ENCODE measurements at regions not wholly inside any gene's neighbourhood (a gene's known extent, or its start where the extent isn't known, plus 50 kb on each side); places are given as distances from the start of the nearest gene placed in this dataset.
A peak's percentile ranks its signal among the peaks of the same experiment; 100 is the strongest.

DNA sequence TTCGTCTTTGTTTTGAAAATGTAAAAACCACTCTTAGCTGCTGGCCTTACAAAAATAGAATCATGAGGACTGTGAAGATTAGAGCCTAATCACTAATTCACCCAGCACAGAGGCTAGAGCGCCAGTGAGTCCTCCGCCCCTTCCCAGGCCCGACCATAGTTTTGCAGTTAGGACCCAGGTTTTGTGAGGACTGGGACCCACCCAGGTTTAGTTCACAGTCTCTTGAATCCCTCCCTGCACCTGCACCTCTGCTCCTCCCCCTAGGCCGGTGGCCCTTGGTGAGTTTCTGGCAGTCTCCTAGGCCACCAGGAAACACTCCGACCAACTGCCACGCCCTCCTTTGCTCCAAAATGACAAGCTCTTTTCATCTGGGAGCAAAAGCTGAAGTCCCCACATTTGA lies 136.0 kb upstream of the CCDC54 start:
- Mint-ChIP-seq H3K36me3 (ENCODE audit: low read depth) (peaks cover 1% of the 10 kb centered on the region), H3K9me3 (no peaks in the 10 kb centered on the region), H3K4me3 (peak overlapping the region; percentile 91), H3K27ac (peak overlapping the region; percentile 3), H3K27me3 (no peaks in the 10 kb centered on the region), H3K4me1 (peaks cover 9% of the 10 kb centered on the region)
- peak; percentile 45 for ATAC-seq (ENCODE audit: low read depth)
- ChIA-PET POLR2A (interaction anchor here (0.6 kb wide), 1 partner anchor 450 kb away, joined by 9 read pairs; no protein-coding TSS in a partner anchor), CTCF (no interaction called here)
- DNase-seq, result peak; percentile 20
- intact Hi-C loops (cut with micrococcal nuclease), result loop anchor here (2.0 to 5.0 kb wide), 2 partner anchors 981 to 1872 kb away; partner anchors contain the start of gene IFT57
- TF ChIP-seq, protein P1, sequence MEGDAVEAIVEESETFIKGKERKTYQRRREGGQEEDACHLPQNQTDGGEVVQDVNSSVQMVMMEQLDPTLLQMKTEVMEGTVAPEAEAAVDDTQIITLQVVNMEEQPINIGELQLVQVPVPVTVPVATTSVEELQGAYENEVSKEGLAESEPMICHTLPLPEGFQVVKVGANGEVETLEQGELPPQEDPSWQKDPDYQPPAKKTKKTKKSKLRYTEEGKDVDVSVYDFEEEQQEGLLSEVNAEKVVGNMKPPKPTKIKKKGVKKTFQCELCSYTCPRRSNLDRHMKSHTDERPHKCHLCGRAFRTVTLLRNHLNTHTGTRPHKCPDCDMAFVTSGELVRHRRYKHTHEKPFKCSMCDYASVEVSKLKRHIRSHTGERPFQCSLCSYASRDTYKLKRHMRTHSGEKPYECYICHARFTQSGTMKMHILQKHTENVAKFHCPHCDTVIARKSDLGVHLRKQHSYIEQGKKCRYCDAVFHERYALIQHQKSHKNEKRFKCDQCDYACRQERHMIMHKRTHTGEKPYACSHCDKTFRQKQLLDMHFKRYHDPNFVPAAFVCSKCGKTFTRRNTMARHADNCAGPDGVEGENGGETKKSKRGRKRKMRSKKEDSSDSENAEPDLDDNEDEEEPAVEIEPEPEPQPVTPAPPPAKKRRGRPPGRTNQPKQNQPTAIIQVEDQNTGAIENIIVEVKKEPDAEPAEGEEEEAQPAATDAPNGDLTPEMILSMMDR (IDR thresholded peaks at IDR 0.05), result no peak

DNA sequence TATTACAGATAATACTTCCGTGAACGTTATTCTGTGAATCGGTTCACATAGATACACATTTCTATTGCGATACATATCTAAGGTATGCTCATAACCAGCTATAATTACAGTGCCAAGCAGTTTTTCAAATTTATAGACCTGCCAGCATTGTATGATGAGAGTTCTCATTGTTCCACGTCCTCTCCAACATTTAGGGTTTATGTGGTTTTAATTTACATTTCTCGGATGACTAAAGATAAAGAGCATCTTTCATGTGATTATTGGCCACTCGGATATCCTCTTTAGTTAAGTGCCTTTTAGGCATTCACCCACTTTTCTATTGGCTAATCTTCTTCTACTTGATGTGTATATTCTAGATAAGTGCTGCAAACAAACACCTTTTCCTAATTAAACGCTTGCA lies 134.7 kb upstream of the CCDC54 start:
- POLR2A ChIA-PET, result no interaction called here
- H3K27ac Mint-ChIP-seq, result no peak overlapping the region
- peaks cover 9% of the 10 kb centered on the region for H3K4me1 Mint-ChIP-seq
- no peaks in the 10 kb centered on the region for H3K27me3 Mint-ChIP-seq
- CTCF ChIA-PET, result no interaction called here
- ATAC-seq (ENCODE audit: low read depth) (no peak), DNase-seq (no peak)
- peaks cover 1% of the 10 kb centered on the region for H3K36me3 Mint-ChIP-seq (ENCODE audit: low read depth)
- intact Hi-C loops (cut with micrococcal nuclease), result loop anchor here (5.0 kb wide), 1 partner anchor 980 kb away; the partner anchor contains the start of gene IFT57
- TF ChIP-seq, protein P1 (IDR thresholded peaks at IDR 0.05), result no peak
- H3K9me3 Mint-ChIP-seq, result no peaks in the 10 kb centered on the region
- no peak overlapping the region for H3K4me3 Mint-ChIP-seq

DNA sequence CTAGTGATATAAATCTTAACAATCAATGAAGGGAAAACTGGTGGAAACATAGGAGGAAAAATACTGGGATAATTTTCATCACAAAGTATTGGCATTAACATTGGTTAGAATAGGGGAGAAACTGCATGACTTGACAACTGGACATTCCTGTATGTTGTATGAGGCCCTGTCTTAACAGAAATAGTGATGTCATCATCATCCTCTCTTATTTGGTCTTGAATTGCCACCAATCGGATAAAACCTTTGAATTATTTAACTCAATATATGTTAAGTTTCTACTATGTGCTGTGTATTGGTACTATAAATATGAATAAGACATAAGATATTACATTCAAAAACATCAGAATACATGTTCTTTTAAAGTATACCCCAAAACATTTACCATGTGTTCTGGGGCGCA lies 130.1 kb upstream of the CCDC54 start:
- POLR2A ChIA-PET, result no interaction called here
- CTCF ChIA-PET, result no interaction called here
- TF ChIP-seq, protein P1 (IDR thresholded peaks at IDR 0.05), result no peak
- H3K4me3 Mint-ChIP-seq, result no peak overlapping the region
- H3K27me3 Mint-ChIP-seq, result no peaks in the 10 kb centered on the region
- no peak overlapping the region for H3K27ac Mint-ChIP-seq
- no peaks in the 10 kb centered on the region for H3K9me3 Mint-ChIP-seq
- ATAC-seq (ENCODE audit: low read depth), result no peak
- no peaks in the 10 kb centered on the region for H3K36me3 Mint-ChIP-seq (ENCODE audit: low read depth)
- intact Hi-C loops (cut with micrococcal nuclease), result no loop called here
- no peak for DNase-seq
- H3K4me1 Mint-ChIP-seq, result no peaks in the 10 kb centered on the region

DNA sequence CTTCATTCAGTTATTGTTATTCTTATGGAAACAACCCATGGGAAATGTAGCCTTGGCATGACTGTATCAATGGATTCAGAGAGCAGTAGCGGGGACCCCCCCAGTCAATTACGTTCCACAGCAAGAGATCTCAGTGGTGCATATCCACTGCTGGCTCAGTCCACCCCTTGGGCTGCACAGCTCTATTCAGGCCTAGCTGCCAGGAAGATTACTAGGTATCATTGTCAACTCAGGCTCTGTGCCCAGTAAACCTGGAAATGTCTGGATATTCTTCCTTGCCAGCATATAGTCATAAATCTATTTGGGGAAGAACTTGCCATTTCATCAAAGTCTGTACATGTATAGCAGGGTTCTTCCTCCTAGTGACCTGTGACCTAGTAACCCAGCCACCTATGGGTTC lies 128.1 kb upstream of the CCDC54 start:
- intact Hi-C loops (cut with micrococcal nuclease), result no loop called here
- H3K4me3 Mint-ChIP-seq, result no peak overlapping the region
- CTCF ChIA-PET, result no interaction called here
- H3K36me3 Mint-ChIP-seq (ENCODE audit: low read depth), result no peaks in the 10 kb centered on the region
- no peaks in the 10 kb centered on the region for H3K9me3 Mint-ChIP-seq
- DNase-seq (no peak), ATAC-seq (ENCODE audit: low read depth) (no peak)
- POLR2A ChIA-PET, result no interaction called here
- H3K27ac Mint-ChIP-seq, result no peak overlapping the region
- H3K4me1 Mint-ChIP-seq, result no peaks in the 10 kb centered on the region
- H3K27me3 Mint-ChIP-seq, result no peaks in the 10 kb centered on the region
- TF ChIP-seq, protein P1 (IDR thresholded peaks at IDR 0.05), result no peak

DNA sequence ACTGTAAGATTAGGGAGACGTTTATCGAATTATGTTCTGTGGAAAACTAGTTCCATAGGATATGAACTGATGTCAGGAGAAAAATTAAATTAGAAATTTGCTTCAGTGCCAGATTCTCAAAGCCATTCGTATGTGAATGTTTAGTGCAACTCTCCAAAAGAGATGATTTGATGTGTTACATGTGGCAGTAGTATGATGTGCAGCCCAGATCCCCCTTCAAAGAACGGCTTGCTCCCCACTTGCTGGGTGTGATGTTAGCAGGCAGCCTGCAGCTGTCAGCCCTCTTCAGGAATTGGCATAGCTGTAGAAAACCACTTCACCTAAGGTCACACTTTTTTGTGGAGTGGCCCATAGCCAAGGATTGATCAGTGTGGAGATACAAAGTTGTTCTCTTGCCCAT lies 127.0 kb upstream of the CCDC54 start:
- H3K4me1 Mint-ChIP-seq, result no peaks in the 10 kb centered on the region
- H3K36me3 Mint-ChIP-seq (ENCODE audit: low read depth), result no peaks in the 10 kb centered on the region
- peaks cover 2% of the 10 kb centered on the region for H3K27me3 Mint-ChIP-seq
- ChIA-PET CTCF (no interaction called here), POLR2A (no interaction called here)
- DNase-seq (no peak), ATAC-seq (ENCODE audit: low read depth) (no peak)
- H3K27ac Mint-ChIP-seq, result no peak overlapping the region
- no peaks in the 10 kb centered on the region for H3K9me3 Mint-ChIP-seq
- TF ChIP-seq, protein P1 (IDR thresholded peaks at IDR 0.05), result no peak
- no peak overlapping the region for H3K4me3 Mint-ChIP-seq
- intact Hi-C loops (cut with micrococcal nuclease), result no loop called here

Measured in activated B cell treated with CpG ODN at 0.5 μM for 24 hours (primary cell).